GM12864 (cell line): ENCODE measurements at regions not wholly inside any gene's neighbourhood (a gene's known extent, or its start where the extent isn't known, plus 50 kb on each side); places are given as distances from the start of the nearest gene placed in this dataset.

Source experiments
- DNase-seq: peaks from one replicate; pipeline ENCODE4 v3.0.0-alpha.2; 2011; ENCODE audit warnings: low read depth
- H3K4me3 ChIP-seq: 2 replicates; pipeline ENCODE4 v1.5.1; 2011; ENCODE audit warnings: mild to moderate bottlenecking, low read depth, low read length, control low read depth
- CTCF ChIP-seq: IDR thresholded peaks from 2 replicates; pipeline ENCODE4 v1.5.1; 2011; ENCODE audit warnings: low read depth, mild to moderate bottlenecking, moderate library complexity, low read length, control low read depth, inconsistent platforms; ENCODE audit errors: missing control alignments

- no peak overlapping the region for H3K4me3 ChIP-seq
- TF ChIP-seq CTCF = no peak
- peak; percentile 87 for DNase-seq
Observed at GRCh38 chr1:79460773-79461436, 454.4 kb upstream of the ADGRL4 start.

- no peak overlapping the region for H3K4me3 ChIP-seq
- TF ChIP-seq CTCF = no peak
- no peak for DNase-seq
Observed at GRCh38 chr1:79457562-79458224, 451.2 kb upstream of the ADGRL4 start.

- no peak for DNase-seq
- no peak for TF ChIP-seq CTCF
- H3K4me3 ChIP-seq = no peak overlapping the region
Observed at GRCh38 chr1:79448426-79448825, 441.9 kb upstream of the ADGRL4 start.

- DNase-seq = no peak
- no peak for TF ChIP-seq CTCF
- H3K4me3 ChIP-seq = no peak overlapping the region
Observed at GRCh38 chr1:79441238-79441637, 434.7 kb upstream of the ADGRL4 start.

GRCh38 chr1:79437540-79437939, 431.0 kb upstream of the ADGRL4 start:
- DNase-seq = no peak
- no peak overlapping the region for H3K4me3 ChIP-seq
- TF ChIP-seq CTCF = no peak

- DNase-seq = no peak
- no peak overlapping the region for H3K4me3 ChIP-seq
- no peak for TF ChIP-seq CTCF
Observed at GRCh38 chr1:79431340-79431739, 424.8 kb upstream of the ADGRL4 start.

- no peak overlapping the region for H3K4me3 ChIP-seq
Observed at GRCh38 chr1:79430437-79430836, 423.9 kb upstream of the ADGRL4 start.

More at GRCh38 chr1:79430437-79430836, 423.9 kb upstream of the ADGRL4 start:
- no peak for TF ChIP-seq CTCF
- DNase-seq = no peak
